H7 (cell line): ENCODE measurements at regions not wholly inside any gene's neighbourhood (a gene's known extent, or its start where the extent isn't known, plus 50 kb on each side); places are given as distances from the start of the nearest gene placed in this dataset.
A peak's percentile ranks its signal among the peaks of the same experiment; 100 is the strongest.

Source experiments
- DNase-seq: peaks from one replicate; pipeline ENCODE4 v3.0.0; 2012
- H3K27me3 ChIP-seq: 2 replicates; pipeline ENCODE4 v1.6.0; 2011; ENCODE audit warnings: mild to moderate bottlenecking, low read length; ENCODE audit not compliant: control insufficient read depth, insufficient read depth
- H3K36me3 ChIP-seq: replicated peaks from 2 replicates; pipeline ENCODE4 v1.5.1; 2011; ENCODE audit warnings: low read length; ENCODE audit not compliant: control insufficient read depth, insufficient read depth
- H3K4me3 ChIP-seq: 2 replicates; pipeline ENCODE4 v1.5.1; 2011; ENCODE audit warnings: low read depth, mild to moderate bottlenecking, control low read depth, low read length, moderate library complexity; ENCODE audit not compliant: insufficient read depth

- no peak for DNase-seq
- H3K36me3 ChIP-seq: no peaks in the 10 kb centered on the region
- no peaks in the 10 kb centered on the region for H3K27me3 ChIP-seq
- no peak overlapping the region for H3K4me3 ChIP-seq
These were observed 643.9 kb upstream of the KLF12 start for GRCh38 chr13:74778087-74778486.

DNA sequence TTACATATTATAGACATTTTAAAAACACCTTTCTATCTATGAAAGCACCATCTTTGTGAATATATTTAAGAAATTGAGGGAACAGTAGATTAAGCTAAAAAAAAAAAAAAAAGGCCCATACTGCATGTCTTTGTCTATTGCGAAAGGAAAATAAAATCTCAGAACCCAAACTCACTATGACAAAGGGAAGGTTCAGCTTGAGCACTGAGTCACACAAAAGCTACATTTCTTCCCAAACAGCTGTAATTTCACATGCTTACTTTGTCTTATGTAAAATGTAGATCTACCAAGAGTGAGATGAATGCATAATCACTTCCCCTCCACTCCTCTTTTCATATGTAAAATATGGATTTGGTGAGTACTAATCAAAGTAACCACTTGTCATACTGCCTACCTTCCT is 640.1 kb upstream of the KLF12 start:
- no peak for DNase-seq
- Histone ChIP-seq H3K27me3 (no peaks in the 10 kb centered on the region), H3K4me3 (no peak overlapping the region)

GRCh38 chr13:74773248-74773647 is 639.0 kb upstream of the KLF12 start:
- no peak for DNase-seq
- Histone ChIP-seq H3K36me3 (no peaks in the 10 kb centered on the region), H3K27me3 (no peaks in the 10 kb centered on the region), H3K4me3 (no peak overlapping the region)

More for the DNA sequence above, 640.1 kb upstream of the KLF12 start:
- no peaks in the 10 kb centered on the region for H3K36me3 ChIP-seq

DNA sequence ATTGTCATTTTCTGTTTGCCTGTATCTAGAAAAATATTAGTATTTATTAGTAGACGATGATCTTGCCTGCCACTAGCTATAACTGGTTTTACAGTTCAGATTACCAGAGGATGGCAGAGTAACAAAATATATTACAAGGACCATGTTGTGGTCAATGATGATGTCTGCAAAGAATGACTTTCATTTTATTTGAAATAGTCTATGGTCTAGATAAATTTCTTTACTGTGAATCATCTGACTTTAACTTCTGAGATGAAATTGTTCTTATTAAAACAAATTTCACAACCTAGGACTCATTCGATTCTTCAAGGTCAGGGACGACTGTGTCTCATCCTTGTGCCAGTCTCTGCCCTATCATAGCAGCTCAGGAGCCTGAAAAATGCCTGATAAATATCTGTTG is 637.8 kb upstream of the KLF12 start:
- no peak overlapping the region for H3K4me3 ChIP-seq
- DNase-seq: no peak
- no peaks in the 10 kb centered on the region for H3K36me3 ChIP-seq
- no peaks in the 10 kb centered on the region for H3K27me3 ChIP-seq

DNA sequence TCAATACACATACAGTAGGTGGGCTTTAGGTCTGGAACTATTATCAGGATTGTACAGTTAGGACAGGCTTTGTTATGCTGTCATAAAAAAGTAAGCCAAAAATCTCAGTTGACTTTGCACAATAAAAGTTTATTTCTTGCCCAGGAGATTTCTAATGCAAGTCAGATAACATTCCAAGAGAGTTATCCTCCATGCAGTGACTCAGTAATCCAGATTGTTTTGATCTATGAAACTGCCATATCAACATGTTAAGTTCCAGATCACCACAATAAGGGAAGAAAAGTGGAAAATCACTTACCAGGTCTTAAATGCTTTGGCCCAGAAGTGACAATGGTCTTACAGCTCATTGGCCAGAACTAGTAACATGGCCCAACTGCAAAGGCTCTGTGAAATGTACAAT is 636.2 kb upstream of the KLF12 start:
- Histone ChIP-seq H3K36me3 (no peaks in the 10 kb centered on the region), H3K4me3 (no peak overlapping the region), H3K27me3 (no peaks in the 10 kb centered on the region)
- DNase-seq: no peak

- H3K27me3 ChIP-seq: no peaks in the 10 kb centered on the region
- no peak overlapping the region for H3K4me3 ChIP-seq
- no peak for DNase-seq
- no peaks in the 10 kb centered on the region for H3K36me3 ChIP-seq
These were observed 635.1 kb upstream of the KLF12 start for GRCh38 chr13:74769333-74769732.

- Histone ChIP-seq H3K27me3 (no peaks in the 10 kb centered on the region), H3K36me3 (no peaks in the 10 kb centered on the region), H3K4me3 (no peak overlapping the region)
- DNase-seq: no peak
These were observed 634.4 kb upstream of the KLF12 start for GRCh38 chr13:74768521-74769085.

- Histone ChIP-seq H3K4me3 (no peak overlapping the region), H3K36me3 (no peaks in the 10 kb centered on the region), H3K27me3 (no peaks in the 10 kb centered on the region)
- no peak for DNase-seq
These were observed 632.8 kb upstream of the KLF12 start for GRCh38 chr13:74767050-74767449.

GRCh38 chr13:74765955-74766354 is 631.8 kb upstream of the KLF12 start:
- DNase-seq: no peak
- Histone ChIP-seq H3K4me3 (no peak overlapping the region), H3K36me3 (no peaks in the 10 kb centered on the region), H3K27me3 (no peaks in the 10 kb centered on the region)

- DNase-seq: no peak
- Histone ChIP-seq H3K27me3 (no peaks in the 10 kb centered on the region), H3K36me3 (no peaks in the 10 kb centered on the region), H3K4me3 (no peak overlapping the region)
These were observed 627.9 kb upstream of the KLF12 start for GRCh38 chr13:74761801-74762757.

DNA sequence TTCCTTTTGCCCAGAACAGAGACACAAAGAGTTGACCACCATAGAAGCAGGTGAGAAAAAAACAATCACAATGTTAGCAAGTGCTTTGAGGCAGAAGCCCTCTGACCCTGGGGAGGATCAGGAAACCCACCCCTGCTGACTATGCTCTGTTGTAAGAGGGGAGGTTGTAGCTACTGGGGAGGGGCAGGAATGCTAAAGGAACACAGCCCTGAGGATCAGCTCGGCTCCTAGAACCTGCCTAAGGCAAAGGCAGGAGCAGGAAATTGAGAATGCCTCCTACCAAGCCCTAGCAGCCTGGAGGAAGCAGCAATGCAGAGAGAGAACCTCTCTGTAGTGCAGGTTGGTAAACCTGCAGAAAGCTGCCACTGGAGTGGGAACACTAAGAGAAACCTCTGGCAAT is 624.0 kb upstream of the KLF12 start:
- DNase-seq: peak; percentile 19
- Histone ChIP-seq H3K36me3 (no peaks in the 10 kb centered on the region), H3K4me3 (no peak overlapping the region), H3K27me3 (no peaks in the 10 kb centered on the region)

DNA sequence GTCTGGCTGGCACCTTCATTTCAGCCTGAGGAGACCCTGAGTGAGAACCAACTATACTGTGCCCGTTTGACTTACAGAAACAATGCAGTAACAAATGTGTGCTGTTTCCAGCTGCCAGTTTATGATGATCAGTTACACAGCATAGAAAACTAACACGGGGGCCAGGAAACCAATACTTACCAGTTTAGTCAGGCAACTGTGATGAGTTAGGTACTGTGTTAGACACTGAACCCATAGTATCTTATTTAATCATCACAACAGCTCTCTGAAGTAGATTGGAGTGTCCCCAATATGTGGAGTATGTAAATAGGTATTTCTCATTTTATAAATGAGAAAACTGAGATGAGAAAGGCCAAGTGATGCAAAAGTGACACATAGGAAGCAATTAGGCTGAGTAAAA is 620.9 kb upstream of the KLF12 start:
- DNase-seq: no peak
- H3K27me3 ChIP-seq: no peaks in the 10 kb centered on the region
- no peaks in the 10 kb centered on the region for H3K36me3 ChIP-seq
- H3K4me3 ChIP-seq: no peak overlapping the region

GRCh38 chr13:74751739-74752138 is 617.5 kb upstream of the KLF12 start:
- DNase-seq: no peak
- Histone ChIP-seq H3K36me3 (no peaks in the 10 kb centered on the region), H3K27me3 (no peaks in the 10 kb centered on the region), H3K4me3 (no peak overlapping the region)

GRCh38 chr13:74747186-74747955 is 613.2 kb upstream of the KLF12 start:
- no peak overlapping the region for H3K4me3 ChIP-seq
- H3K27me3 ChIP-seq: no peaks in the 10 kb centered on the region
- H3K36me3 ChIP-seq: no peaks in the 10 kb centered on the region
- DNase-seq: no peak

- H3K4me3 ChIP-seq: no peak overlapping the region
- no peaks in the 10 kb centered on the region for H3K27me3 ChIP-seq
- DNase-seq: no peak
- H3K36me3 ChIP-seq: no peaks in the 10 kb centered on the region
These were observed 609.8 kb upstream of the KLF12 start for GRCh38 chr13:74743992-74744391.
